HEK293 (cell line): ENCODE measurements at regions not wholly inside any gene's neighbourhood (a gene's known extent, or its start where the extent isn't known, plus 50 kb on each side); places are given as distances from the start of the nearest gene placed in this dataset.

Experiments used
- CTCF ChIA-PET: fragments of 350-600 bp; formaldehyde crosslinking; extraction: SDS; loops from one replicate; lab custom pipeline; 2021; ENCODE audit warnings: antibody characterized with exemption; lab: Yijun Ruan, JAX
- POLR2A ChIA-PET: fragments of 300-600 bp; formaldehyde crosslinking; extraction: SDS; loops from one replicate; lab custom pipeline; 2020; ENCODE audit warnings: antibody characterized with exemption, inconsistent platforms; lab: Yijun Ruan, JAX
- H3K27ac ChIP-seq: fragments of 200-500 bp; sonication (Bioruptor generic); 2 replicates; pipeline ENCODE4 v1.5.1; 2014; ENCODE audit warnings: low read depth, low read length, control low read depth, inconsistent platforms; ENCODE audit errors: extremely low read depth
- H3K36me3 ChIP-seq, 2 experiments: fragments of 200-500 bp in 1 of 2; sonication (Bioruptor generic) in 1 of 2; 1 replicate in 1 of 2; 2 replicates in 1 of 2; pipeline ENCODE4 v1.5.1; 2014 to 2017; ENCODE audit warnings: inconsistent platforms in 2 of 2, low read length in 2 of 2; ENCODE audit not compliant: control insufficient read depth in 2 of 2, insufficient read depth in 1 of 2
- H3K4me1 ChIP-seq: fragments of 200-500 bp; sonication (Bioruptor generic); 2 replicates; pipeline ENCODE4 v1.5.1; 2014; ENCODE audit warnings: mild to moderate bottlenecking, low read length, inconsistent platforms; ENCODE audit not compliant: control insufficient read depth, insufficient read depth
- H3K4me3 ChIP-seq: 2 replicates; pipeline ENCODE4 v1.5.1; 2011; ENCODE audit warnings: low read depth, mild to moderate bottlenecking, control low read depth, low read length, moderate library complexity
- H3K9me3 ChIP-seq: fragments of 200-500 bp; sonication (Bioruptor generic); 2 replicates; pipeline ENCODE4 v1.5.1; 2014; ENCODE audit warnings: low read depth, low read length, inconsistent platforms; ENCODE audit not compliant: control insufficient read depth, insufficient read depth
- GLI2 ChIP-seq: fragments of 450-650 bp; formaldehyde crosslinking; IDR thresholded peaks from 2 replicates; pipeline ENCODE4; 2017; ENCODE audit warnings: missing biosample characterization, missing genetic modification characterization, low read depth, borderline replicate concordance
- INSM2 ChIP-seq: fragments of 450-650 bp; formaldehyde crosslinking; IDR thresholded peaks from 2 replicates; pipeline ENCODE4 v1.5.1; 2016; ENCODE audit warnings: missing biosample characterization, missing genetic modification characterization
- PRDM10 ChIP-seq: fragments of 450-650 bp; formaldehyde crosslinking; IDR thresholded peaks from 2 replicates; pipeline ENCODE4 v1.5.1; 2016; ENCODE audit warnings: missing biosample characterization, missing genetic modification characterization
- SETDB1 ChIP-seq: IDR thresholded peaks from one replicate; pipeline ENCODE4 v1.6.1; 2017; ENCODE audit warnings: mild to moderate bottlenecking, low read length, moderate library complexity, mixed read lengths; ENCODE audit not compliant: insufficient read length
- WT1 ChIP-seq: fragments of 450-650 bp; formaldehyde crosslinking; IDR thresholded peaks from 2 replicates; pipeline ENCODE4 v1.5.1; 2016; ENCODE audit warnings: missing biosample characterization, missing genetic modification characterization
- ZIC2 ChIP-seq: fragments of 450-650 bp; formaldehyde crosslinking; IDR thresholded peaks from 2 replicates; pipeline ENCODE4 v1.5.1; 2016; ENCODE audit warnings: missing biosample characterization, missing genetic modification characterization
- ZNF132 ChIP-seq: fragments of 450-650 bp; formaldehyde crosslinking; IDR thresholded peaks from 2 replicates; pipeline ENCODE4 v1.5.1; 2017; ENCODE audit warnings: missing biosample characterization, missing genetic modification characterization, borderline replicate concordance
- ZNF133 ChIP-seq: fragments of 450-650 bp; formaldehyde crosslinking; IDR thresholded peaks from 2 replicates; pipeline ENCODE4 v1.5.1; 2016; ENCODE audit warnings: missing biosample characterization, missing genetic modification characterization
- ZNF138 ChIP-seq: fragments of 450-650 bp; formaldehyde crosslinking; IDR thresholded peaks from 2 replicates; pipeline ENCODE4 v1.5.1; 2016; ENCODE audit warnings: missing biosample characterization, missing genetic modification characterization, borderline replicate concordance
- ZNF140 ChIP-seq: fragments of 450-650 bp; formaldehyde crosslinking; IDR thresholded peaks from 2 replicates; pipeline ENCODE4 v1.5.1; 2016; ENCODE audit warnings: missing biosample characterization, missing genetic modification characterization
- ZNF148 ChIP-seq: fragments of 450-650 bp; formaldehyde crosslinking; IDR thresholded peaks from 2 replicates; pipeline ENCODE4 v1.5.0; 2017; ENCODE audit warnings: missing biosample characterization, missing genetic modification characterization, borderline replicate concordance
- ZNF169 ChIP-seq: fragments of 450-650 bp; formaldehyde crosslinking; IDR thresholded peaks from 2 replicates; pipeline ENCODE4 v1.5.1; 2016; ENCODE audit warnings: missing biosample characterization, missing genetic modification characterization
- ZNF18 ChIP-seq: fragments of 450-650 bp; formaldehyde crosslinking; IDR thresholded peaks from 2 replicates; pipeline ENCODE4 v1.5.1; 2016; ENCODE audit warnings: missing biosample characterization, missing genetic modification characterization
- ZNF202 ChIP-seq: fragments of 450-650 bp; formaldehyde crosslinking; IDR thresholded peaks from 2 replicates; pipeline ENCODE4 v1.5.1; 2016; ENCODE audit warnings: missing biosample characterization, missing genetic modification characterization, borderline replicate concordance
- ZNF24 ChIP-seq: fragments of 450-650 bp; formaldehyde crosslinking; IDR thresholded peaks from 2 replicates; pipeline ENCODE4 v1.5.1; 2016; ENCODE audit warnings: missing biosample characterization, missing genetic modification characterization
- ZNF248 ChIP-seq: fragments of 450-650 bp; formaldehyde crosslinking; IDR thresholded peaks from 2 replicates; pipeline ENCODE4 v1.5.1; 2017; ENCODE audit warnings: missing biosample characterization, missing genetic modification characterization
- ZNF302 ChIP-seq: fragments of 450-650 bp; formaldehyde crosslinking; IDR thresholded peaks from 2 replicates; pipeline ENCODE4 v1.5.1; 2016; ENCODE audit warnings: missing biosample characterization, missing genetic modification characterization, low read depth
- ZNF311 ChIP-seq: fragments of 450-650 bp; formaldehyde crosslinking; IDR thresholded peaks from 2 replicates; pipeline ENCODE4 v1.5.1; 2017; ENCODE audit warnings: missing biosample characterization, missing genetic modification characterization, borderline replicate concordance
- ZNF433 ChIP-seq: fragments of 450-650 bp; formaldehyde crosslinking; IDR thresholded peaks from 2 replicates; pipeline ENCODE4 v1.5.1; 2016; ENCODE audit warnings: missing biosample characterization, missing genetic modification characterization, low read depth
- ZNF510 ChIP-seq: fragments of 450-650 bp; formaldehyde crosslinking; IDR thresholded peaks from 2 replicates; pipeline ENCODE4 v1.5.1; 2018; ENCODE audit warnings: mild to moderate bottlenecking, missing genetic modification characterization, missing biosample characterization; ENCODE audit not compliant: insufficient replicate concordance
- ZNF530 ChIP-seq: fragments of 450-650 bp; formaldehyde crosslinking; IDR thresholded peaks from 2 replicates; pipeline ENCODE4 v1.5.1; 2016; ENCODE audit warnings: low read depth, missing biosample characterization, missing genetic modification characterization
- ZNF600 ChIP-seq: fragments of 450-650 bp; formaldehyde crosslinking; IDR thresholded peaks from 2 replicates; pipeline ENCODE4 v1.5.1; 2016; ENCODE audit warnings: missing biosample characterization, missing genetic modification characterization
- ZNF654 ChIP-seq: fragments of 450-650 bp; formaldehyde crosslinking; IDR thresholded peaks from 2 replicates; pipeline ENCODE4 v1.5.1; 2016; ENCODE audit warnings: low read depth, missing biosample characterization, missing genetic modification characterization
- ZNF658 ChIP-seq: fragments of 450-650 bp; formaldehyde crosslinking; IDR thresholded peaks from 2 replicates; pipeline ENCODE4; 2016; ENCODE audit warnings: missing biosample characterization, missing genetic modification characterization
- ZNF777 ChIP-seq: fragments of 450-650 bp; formaldehyde crosslinking; IDR thresholded peaks from 2 replicates; pipeline ENCODE4 v1.5.1; 2017; ENCODE audit warnings: missing biosample characterization, missing genetic modification characterization, borderline replicate concordance
- ZNF785 ChIP-seq: fragments of 450-650 bp; formaldehyde crosslinking; IDR thresholded peaks from 2 replicates; pipeline ENCODE4 v1.5.1; 2016; ENCODE audit warnings: missing biosample characterization, missing genetic modification characterization
- ZNF830 ChIP-seq: fragments of 450-650 bp; IDR thresholded peaks from 2 replicates; pipeline ENCODE4 v1.5.0; 2018; ENCODE audit warnings: missing biosample characterization, missing genetic modification characterization, low read depth, mild to moderate bottlenecking, moderate library complexity

GRCh38 chr3:81326245-81326644, 435.2 kb downstream of the GBE1 start:
- Histone ChIP-seq H3K9me3 (no peaks in the 10 kb centered on the region), H3K27ac (no peak overlapping the region), H3K4me1 (no peaks in the 10 kb centered on the region), H3K4me3 (no peak overlapping the region), H3K36me3 (no peaks in the 10 kb centered on the region)
- ChIA-PET CTCF (no interaction called here), POLR2A (no interaction called here)
- TF ChIP-seq GLI2 (tag by site-specific recombination), result no peak
- TF ChIP-seq INSM2 (tag by site-specific recombination), result no peak
- TF ChIP-seq WT1 (tag by site-specific recombination), result no peak
- no peak for TF ChIP-seq ZNF138 (tag by site-specific recombination)
- no peak for TF ChIP-seq PRDM10
- no peak for TF ChIP-seq ZNF148
- TF ChIP-seq ZNF830 (tag by site-specific recombination), result no peak
- TF ChIP-seq ZNF132 (tag by site-specific recombination), result no peak
- TF ChIP-seq ZNF654 (tag by site-specific recombination), result no peak
- TF ChIP-seq ZIC2 (tag by site-specific recombination), result no peak
- TF ChIP-seq ZNF202 (tag by site-specific recombination), result no peak
- TF ChIP-seq ZNF133 (tag by site-specific recombination), result no peak
- TF ChIP-seq ZNF18 (tag by site-specific recombination), result no peak
- TF ChIP-seq ZNF600 (tag by site-specific recombination), result no peak
- TF ChIP-seq SETDB1, result no peak
- no peak for TF ChIP-seq ZNF169 (tag by site-specific recombination)
- no peak for TF ChIP-seq ZNF311 (tag by site-specific recombination)

- H3K9me3 ChIP-seq, result no peaks in the 10 kb centered on the region
- ChIA-PET POLR2A (no interaction called here), CTCF (no interaction called here)
- no peaks in the 10 kb centered on the region for H3K4me1 ChIP-seq
- no peak overlapping the region for H3K27ac ChIP-seq
- H3K36me3 ChIP-seq, result no peaks in the 10 kb centered on the region
- H3K4me3 ChIP-seq, result no peak overlapping the region
- TF ChIP-seq ZNF433 (tag by site-specific recombination) (no peak), ZNF785 (tag by site-specific recombination) (no peak), ZNF510 (tag by site-specific recombination) (no peak), ZNF777 (no peak), ZNF302 (tag by site-specific recombination) (no peak), ZNF140 (no peak), ZNF658 (tag by site-specific recombination) (no peak), ZNF248 (tag by site-specific recombination) (no peak), GLI2 (tag by site-specific recombination) (no peak), ZNF530 (tag by site-specific recombination) (no peak), ZNF132 (tag by site-specific recombination) (no peak), ZNF24 (no peak)
Measured at GRCh38 chr3:81320862-81321261, 440.6 kb downstream of the GBE1 start.
